Thoracic aorta (tissue), 2 donors: ENCODE measurements at regions not wholly inside any gene's neighbourhood (a gene's known extent, or its start where the extent isn't known, plus 50 kb on each side); places are given as distances from the start of the nearest gene placed in this dataset.

ENCODE experiments used
- ATAC-seq: fragments of 150-250 bp; one replicate; pipeline ENCODE4 v1.8.0; 2017; ENCODE audit warnings: low read depth; ENCODE audit not compliant: insufficient number of reproducible peaks, low FRiP score
- DNase-seq: peaks from one replicate; pipeline ENCODE4 v3.0.0-alpha.2; 2020; ENCODE audit warnings: low spot score
- H3K27ac ChIP-seq, 2 donors: fragments of 200-600 bp; sonication (generic); 1 replicate in 1 of 2; 2 replicates in 1 of 2; pipeline ENCODE4 v1.5.1; 2016; ENCODE audit warnings: mild to moderate bottlenecking in 2 of 2, moderate library complexity in 2 of 2
- H3K27me3 ChIP-seq: fragments of 200-600 bp; sonication (generic); replicated peaks from 2 replicates; pipeline ENCODE4 v1.6.0; 2016; ENCODE audit warnings: mild to moderate bottlenecking; ENCODE audit not compliant: insufficient read depth
- H3K36me3 ChIP-seq: fragments of 200-600 bp; sonication (generic); one replicate; pipeline ENCODE4 v1.5.1; 2016
- H3K4me1 ChIP-seq, 2 donors: fragments of 200-600 bp; sonication (generic); 1 replicate in 1 of 2; 2 replicates in 1 of 2; pipeline versions ENCODE4 v1.5.1 to v1.6.0; 2016; ENCODE audit warnings: low read depth in 2 of 2, mild to moderate bottlenecking in 1 of 2; ENCODE audit not compliant: control insufficient read depth in 1 of 2
- H3K4me3 ChIP-seq: fragments of 200-600 bp; sonication (generic); 2 replicates; pipeline ENCODE4 v1.5.1; 2016; ENCODE audit warnings: mild to moderate bottlenecking
- H3K9me3 ChIP-seq: fragments of 200-600 bp; sonication (generic); 2 replicates; pipeline ENCODE4 v1.5.1; 2016
- CTCF ChIP-seq: fragments of 200-600 bp; sonication (generic); IDR thresholded peaks from one replicate; pipeline ENCODE4 v1.5.1; 2019; ENCODE audit warnings: antibody characterized with exemption

GRCh38 chr7:343864-344607, 54.1 kb downstream of the FOXL3 start:
- Histone ChIP-seq H3K4me1 (peaks cover 5 to 14% of the 10 kb centered on the region in 2 donors), H3K27ac (no peak overlapping the region), H3K36me3 (no peaks in the 10 kb centered on the region), H3K9me3 (no peaks in the 10 kb centered on the region), H3K4me3 (no peak overlapping the region), H3K27me3 (no peaks in the 10 kb centered on the region)
- ATAC-seq, result no peak
- DNase-seq, result no peak
- TF ChIP-seq CTCF, result no peak

GRCh38 chr7:344608-344994, 54.6 kb downstream of the FOXL3 start:
- no peak for TF ChIP-seq CTCF
- no peak overlapping the region for H3K4me3 ChIP-seq

GRCh38 chr7:346116-346898, 56.3 kb downstream of the FOXL3 start:
- no peak overlapping the region for H3K4me3 ChIP-seq
- DNase-seq (no peak), ATAC-seq (no peak)
- H3K27ac ChIP-seq, result no peak overlapping the region
- no peaks in the 10 kb centered on the region for H3K9me3 ChIP-seq
- no peaks in the 10 kb centered on the region for H3K36me3 ChIP-seq
- no peak for TF ChIP-seq CTCF
- H3K4me1 ChIP-seq, result peaks cover 5 to 12% of the 10 kb centered on the region in 2 donors
- H3K27me3 ChIP-seq, result no peaks in the 10 kb centered on the region

More at GRCh38 chr7:344608-344994, 54.6 kb downstream of the FOXL3 start:
- ATAC-seq, result no peak
- Histone ChIP-seq H3K4me1 (peaks cover 5 to 14% of the 10 kb centered on the region in 2 donors), H3K36me3 (no peaks in the 10 kb centered on the region), H3K9me3 (no peaks in the 10 kb centered on the region), H3K27me3 (no peaks in the 10 kb centered on the region), H3K27ac (no peak overlapping the region)
- DNase-seq, result no peak

GRCh38 chr7:347001-347590, 57.1 kb downstream of the FOXL3 start:
- no peaks in the 10 kb centered on the region for H3K27me3 ChIP-seq
- ATAC-seq, result no peak

More at GRCh38 chr7:347001-347590, 57.1 kb downstream of the FOXL3 start:
- no peaks in the 10 kb centered on the region for H3K36me3 ChIP-seq
- no peak overlapping the region for H3K4me3 ChIP-seq
- TF ChIP-seq CTCF, result no peak
- peaks cover 1 to 4% of the 10 kb centered on the region in 2 donors for H3K4me1 ChIP-seq
- no peak overlapping the region for H3K27ac ChIP-seq
- no peak for DNase-seq
- H3K9me3 ChIP-seq, result no peaks in the 10 kb centered on the region
